ENCODE measurements at regions not wholly inside any gene's neighbourhood (a gene's known extent, or its start where the extent isn't known, plus 50 kb on each side); places are given as distances from the start of the nearest gene placed in this dataset.
"Not testable (repeated sequence)": the region's sequence is repeated elsewhere in the genome, so short reads cannot be mapped to it uniquely, and the experiment has no call there.

- no peak for FAIRE-seq
- DNase-seq (ENCODE audit: insufficient read length, low spot score): no peak
- TF ChIP-seq POU2F2 (IDR thresholded peaks at IDR 0.05; ENCODE audit: low read depth, low read length) (no peak), POLR2A (IDR thresholded peaks at IDR 0.05; ENCODE audit: low read depth, low read length) (no peak)
Observed at GRCh38 chr7:118845791-118846190, 621.3 kb downstream of the ANKRD7 start.

DNA sequence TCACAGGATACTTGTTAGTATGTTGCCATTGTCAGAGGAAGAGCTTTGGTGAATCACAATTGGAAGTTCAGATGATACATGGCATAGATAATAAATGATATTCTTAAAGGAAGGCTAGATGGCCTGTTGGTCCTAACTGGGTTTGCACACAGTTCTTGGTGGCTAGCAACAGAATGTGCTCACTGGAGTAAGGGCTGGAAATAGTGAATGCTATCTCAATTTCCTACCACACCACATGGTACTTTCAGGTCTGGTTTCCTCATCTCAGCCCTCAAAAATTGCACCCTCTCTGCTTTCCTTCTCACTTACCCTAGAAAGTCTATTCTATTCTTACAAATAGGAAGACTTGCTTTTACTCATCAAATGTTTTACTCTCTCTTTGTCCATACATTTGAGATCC lies 622.5 kb downstream of the ANKRD7 start:
- no peak for DNase-seq (ENCODE audit: insufficient read length, low spot score)
- TF ChIP-seq PAX5 (IDR thresholded peaks at IDR 0.05; ENCODE audit: insufficient read depth, low read length, severe bottlenecking) (no peak), POLR2A (IDR thresholded peaks at IDR 0.05; ENCODE audit: low read depth, low read length) (no peak), SPI1 (IDR thresholded peaks at IDR 0.05; ENCODE audit: low read depth, low read length) (no peak), POU2F2 (IDR thresholded peaks at IDR 0.05; ENCODE audit: low read depth, low read length) (no peak), TAF1 (IDR thresholded peaks at IDR 0.05; ENCODE audit: low read depth, low read length) (no peak), POLR2AphosphoS5 (IDR thresholded peaks at IDR 0.05; ENCODE audit: low read depth, low read length) (no peak)
- no peak for FAIRE-seq

DNA sequence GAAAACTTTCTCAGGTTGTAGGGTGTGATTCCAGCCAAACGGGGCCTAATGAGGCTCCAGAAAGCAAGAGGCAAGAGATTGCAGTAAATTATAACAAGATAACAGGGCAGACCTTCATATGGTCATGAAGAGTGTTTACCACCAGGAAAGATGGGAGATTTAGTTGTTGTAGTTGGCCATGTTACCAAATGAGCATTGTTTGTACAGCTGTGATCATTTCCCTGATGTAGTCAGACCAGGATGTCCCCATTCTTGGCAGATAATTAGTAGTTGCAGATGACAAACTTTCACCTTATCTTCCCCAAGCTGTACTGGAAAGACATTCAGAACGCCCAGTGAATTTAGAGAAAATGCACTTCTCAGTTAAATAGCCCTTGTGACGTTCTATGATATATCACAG lies 630.8 kb downstream of the ANKRD7 start:
- no peak for FAIRE-seq
- TF ChIP-seq POLR2AphosphoS5 (IDR thresholded peaks at IDR 0.05; ENCODE audit: low read depth, low read length): no peak
- no peak for TF ChIP-seq PAX5 (IDR thresholded peaks at IDR 0.05; ENCODE audit: insufficient read depth, low read length, severe bottlenecking)
- no peak for TF ChIP-seq SPI1 (IDR thresholded peaks at IDR 0.05; ENCODE audit: low read depth, low read length)
- no peak for TF ChIP-seq POLR2A (IDR thresholded peaks at IDR 0.05; ENCODE audit: low read depth, low read length)

DNA sequence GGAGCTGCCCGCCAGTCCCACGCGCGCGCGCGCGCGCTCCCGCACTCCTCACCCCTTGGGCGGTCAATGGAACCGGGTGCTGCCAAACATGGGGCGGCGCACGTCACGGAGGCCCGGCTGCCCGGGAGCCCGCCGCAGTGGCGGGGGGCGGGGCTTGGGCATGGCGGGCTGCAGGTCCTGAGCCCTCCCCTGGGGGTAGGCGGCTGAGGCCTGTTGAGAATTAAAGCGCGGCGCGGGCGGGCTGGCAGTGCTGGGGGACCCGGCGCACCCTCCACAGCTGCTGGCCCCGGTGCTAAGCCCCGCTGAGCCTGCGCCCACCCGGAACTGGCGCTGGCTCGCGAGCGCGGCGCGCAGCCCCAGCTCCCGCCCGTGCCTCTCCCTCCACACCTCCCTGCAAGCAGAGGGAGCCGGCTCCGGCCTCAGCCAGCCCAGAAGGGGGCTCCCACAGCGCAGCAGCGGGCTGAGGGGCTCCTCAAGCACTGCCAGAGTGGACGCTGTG lies 634.2 kb downstream of the ANKRD7 start:
- TF ChIP-seq POLR2AphosphoS5 (IDR thresholded peaks at IDR 0.05; ENCODE audit: low read depth, low read length): no peak
- no peak for TF ChIP-seq PAX5 (IDR thresholded peaks at IDR 0.05; ENCODE audit: insufficient read depth, low read length, severe bottlenecking)
- TF ChIP-seq POU2F2 (IDR thresholded peaks at IDR 0.05; ENCODE audit: low read depth, low read length): no peak
- DNase-seq (ENCODE audit: insufficient read length, low spot score) (no peak), FAIRE-seq (no peak)

More for the DNA sequence above, 630.8 kb downstream of the ANKRD7 start:
- no peak for DNase-seq (ENCODE audit: insufficient read length, low spot score)

DNA sequence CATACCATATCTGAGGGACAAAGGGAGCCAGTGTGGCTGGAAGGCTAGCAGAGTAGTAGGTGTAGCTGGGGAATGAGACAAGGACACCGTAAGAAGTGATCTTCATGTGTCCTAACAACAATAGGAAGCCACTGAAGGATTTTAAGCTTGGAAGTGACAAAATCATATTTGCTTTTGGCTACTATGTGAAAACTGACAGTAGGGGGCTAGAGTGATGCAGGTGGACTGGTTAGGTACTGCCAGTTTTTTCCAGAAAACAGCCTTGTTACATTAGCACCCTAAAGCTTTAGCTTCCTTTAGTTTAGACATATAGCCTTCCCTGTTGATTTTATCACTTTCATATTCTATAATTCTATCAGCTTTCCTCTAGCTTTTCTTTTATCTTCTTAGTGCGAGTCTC lies 637.1 kb downstream of the ANKRD7 start:
- TF ChIP-seq POLR2A (IDR thresholded peaks at IDR 0.05; ENCODE audit: low read depth, low read length) (no peak), TAF1 (IDR thresholded peaks at IDR 0.05; ENCODE audit: low read depth, low read length) (no peak), POLR2AphosphoS5 (IDR thresholded peaks at IDR 0.05; ENCODE audit: low read depth, low read length) (no peak), SPI1 (IDR thresholded peaks at IDR 0.05; ENCODE audit: low read depth, low read length) (no peak), POU2F2 (IDR thresholded peaks at IDR 0.05; ENCODE audit: low read depth, low read length) (no peak), PAX5 (IDR thresholded peaks at IDR 0.05; ENCODE audit: insufficient read depth, low read length, severe bottlenecking) (no peak)
- FAIRE-seq (no peak), DNase-seq (ENCODE audit: insufficient read length, low spot score) (no peak)

DNA sequence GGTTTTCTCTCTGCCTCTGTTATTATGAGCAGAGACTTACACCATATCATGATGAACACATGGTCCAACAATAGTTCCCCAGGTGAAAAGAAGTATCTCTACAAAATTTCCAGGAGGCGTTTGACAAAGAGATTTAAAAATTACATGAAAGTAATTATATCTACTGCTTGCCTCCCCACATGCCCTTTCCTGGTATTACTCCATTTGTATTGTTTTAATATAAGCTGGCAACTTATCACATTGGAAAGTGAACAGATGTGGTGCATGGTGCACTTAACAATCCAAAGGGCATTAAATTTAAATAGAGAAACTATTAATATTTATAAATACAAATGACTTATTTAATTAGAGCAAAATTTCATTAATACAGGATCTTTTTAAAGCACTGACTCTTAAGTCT lies 638.2 kb downstream of the ANKRD7 start:
- DNase-seq (ENCODE audit: insufficient read length, low spot score): no peak
- FAIRE-seq: no peak
- no peak for TF ChIP-seq PAX5 (IDR thresholded peaks at IDR 0.05; ENCODE audit: insufficient read depth, low read length, severe bottlenecking)
- no peak for TF ChIP-seq SPI1 (IDR thresholded peaks at IDR 0.05; ENCODE audit: low read depth, low read length)
- no peak for TF ChIP-seq TAF1 (IDR thresholded peaks at IDR 0.05; ENCODE audit: low read depth, low read length)
- TF ChIP-seq POLR2A (IDR thresholded peaks at IDR 0.05; ENCODE audit: low read depth, low read length): no peak
- TF ChIP-seq POLR2AphosphoS5 (IDR thresholded peaks at IDR 0.05; ENCODE audit: low read depth, low read length): no peak
- no peak for TF ChIP-seq POU2F2 (IDR thresholded peaks at IDR 0.05; ENCODE audit: low read depth, low read length)

- FAIRE-seq (no peak), DNase-seq (ENCODE audit: insufficient read length, low spot score) (no peak)
- TF ChIP-seq POU2F2 (IDR thresholded peaks at IDR 0.05; ENCODE audit: low read depth, low read length): no peak
- TF ChIP-seq POLR2AphosphoS5 (IDR thresholded peaks at IDR 0.05; ENCODE audit: low read depth, low read length): no peak
- TF ChIP-seq POLR2A (IDR thresholded peaks at IDR 0.05; ENCODE audit: low read depth, low read length): no peak
- TF ChIP-seq PAX5 (IDR thresholded peaks at IDR 0.05; ENCODE audit: insufficient read depth, low read length, severe bottlenecking): no peak
- TF ChIP-seq TAF1 (IDR thresholded peaks at IDR 0.05; ENCODE audit: low read depth, low read length): no peak
- TF ChIP-seq SPI1 (IDR thresholded peaks at IDR 0.05; ENCODE audit: low read depth, low read length): no peak
Observed at GRCh38 chr7:118863966-118864365, 639.5 kb downstream of the ANKRD7 start.

DNA sequence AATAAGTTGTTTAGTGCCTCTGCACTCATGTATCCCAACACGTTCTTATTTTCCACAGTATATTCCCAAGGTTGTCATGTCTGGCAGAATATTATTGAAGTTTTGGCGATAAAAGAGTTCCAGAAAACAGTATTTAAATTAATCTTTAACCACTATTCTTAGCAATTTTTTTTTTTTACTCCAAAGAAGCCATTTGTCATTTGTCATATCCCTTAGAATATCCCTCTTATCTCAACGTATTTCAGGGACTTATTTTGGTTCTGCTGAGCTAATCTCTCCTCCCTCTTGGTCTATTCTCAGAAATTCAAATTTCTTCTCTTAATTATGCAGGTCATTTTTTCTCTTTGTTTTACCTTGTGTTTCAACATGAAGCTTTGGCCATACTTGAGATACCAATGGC lies 643.4 kb downstream of the ANKRD7 start:
- DNase-seq (ENCODE audit: insufficient read length, low spot score) (no peak), FAIRE-seq (no peak)
- TF ChIP-seq SPI1 (IDR thresholded peaks at IDR 0.05; ENCODE audit: low read depth, low read length) (no peak), TAF1 (IDR thresholded peaks at IDR 0.05; ENCODE audit: low read depth, low read length) (no peak), POLR2AphosphoS5 (IDR thresholded peaks at IDR 0.05; ENCODE audit: low read depth, low read length) (no peak), POU2F2 (IDR thresholded peaks at IDR 0.05; ENCODE audit: low read depth, low read length) (no peak), PAX5 (IDR thresholded peaks at IDR 0.05; ENCODE audit: insufficient read depth, low read length, severe bottlenecking) (no peak), POLR2A (IDR thresholded peaks at IDR 0.05; ENCODE audit: low read depth, low read length) (no peak)

DNA sequence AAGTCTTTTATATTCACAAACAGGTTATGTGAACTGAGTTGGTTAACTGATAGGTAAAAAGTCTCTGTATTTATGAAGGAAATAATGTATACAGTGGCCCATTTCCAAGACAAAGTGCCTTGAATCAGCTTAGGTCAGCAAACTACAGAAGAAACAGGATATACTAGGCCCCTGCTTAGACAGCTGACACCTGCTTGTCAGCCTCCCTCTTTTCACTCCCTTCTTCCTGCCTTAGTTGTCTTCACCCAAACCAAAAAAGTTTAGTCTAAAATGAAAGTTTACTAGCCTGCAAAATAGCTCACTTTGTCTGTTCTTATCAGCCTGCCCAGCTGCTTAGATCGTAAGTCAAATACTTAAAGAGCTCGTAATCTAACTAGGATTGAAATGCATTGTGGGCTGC lies 644.6 kb downstream of the ANKRD7 start:
- FAIRE-seq; DNase-seq (ENCODE audit: insufficient read length, low spot score): not testable (repeated sequence)

GRCh38 chr7:118870187-118870586 lies 645.7 kb downstream of the ANKRD7 start:
- no peak for DNase-seq (ENCODE audit: insufficient read length, low spot score)
- no peak for FAIRE-seq
- no peak for TF ChIP-seq POU2F2 (IDR thresholded peaks at IDR 0.05; ENCODE audit: low read depth, low read length)
- TF ChIP-seq TAF1 (IDR thresholded peaks at IDR 0.05; ENCODE audit: low read depth, low read length): no peak
- no peak for TF ChIP-seq SPI1 (IDR thresholded peaks at IDR 0.05; ENCODE audit: low read depth, low read length)

DNA sequence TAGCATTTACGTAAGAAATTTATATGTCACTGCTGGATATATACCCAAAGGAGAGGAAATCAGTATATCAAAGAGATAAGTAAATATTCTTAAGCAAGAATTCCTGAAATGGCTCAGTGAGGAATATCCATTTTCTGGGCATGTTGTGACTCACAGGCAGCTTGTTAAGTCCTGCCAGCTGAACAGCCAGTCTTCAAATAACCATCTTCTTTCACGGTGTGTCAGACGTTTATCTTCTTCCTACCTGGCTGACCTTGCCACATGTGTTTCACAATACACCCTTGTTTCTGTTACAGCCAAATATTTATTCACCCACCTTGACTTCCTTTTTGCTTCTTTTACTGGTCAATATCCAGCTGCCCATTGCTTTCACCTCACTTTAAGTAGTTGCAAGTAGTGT lies 648.1 kb downstream of the ANKRD7 start:
- no peak for TF ChIP-seq POLR2AphosphoS5 (IDR thresholded peaks at IDR 0.05; ENCODE audit: low read depth, low read length)
- no peak for TF ChIP-seq PAX5 (IDR thresholded peaks at IDR 0.05; ENCODE audit: insufficient read depth, low read length, severe bottlenecking)
- no peak for TF ChIP-seq POLR2A (IDR thresholded peaks at IDR 0.05; ENCODE audit: low read depth, low read length)
- TF ChIP-seq SPI1 (IDR thresholded peaks at IDR 0.05; ENCODE audit: low read depth, low read length): no peak
- TF ChIP-seq POU2F2 (IDR thresholded peaks at IDR 0.05; ENCODE audit: low read depth, low read length): no peak
- TF ChIP-seq TAF1 (IDR thresholded peaks at IDR 0.05; ENCODE audit: low read depth, low read length): no peak
- DNase-seq (ENCODE audit: insufficient read length, low spot score) (no peak), FAIRE-seq (no peak)
